Type B pancreatic cell (in vitro differentiated cells): ENCODE measurements at regions not wholly inside any gene's neighbourhood (a gene's known extent, or its start where the extent isn't known, plus 50 kb on each side); places are given as distances from the start of the nearest gene placed in this dataset.

Experiments used
- DNase-seq: peaks from one replicate; pipeline ENCODE4 v3.0.0; 2021; ENCODE audit warnings: mixed read lengths; ENCODE audit not compliant: unreplicated experiment; ENCODE audit errors: extremely low spot score
- H3K27ac Mint-ChIP-seq: 2 replicates; pipeline ENCODE4 v1.8.0; 2021; ENCODE audit warnings: mild to moderate bottlenecking, mixed read lengths
- H3K27me3 Mint-ChIP-seq: 2 replicates; pipeline ENCODE4 v1.8.0; 2021; ENCODE audit warnings: mixed read lengths
- H3K36me3 Mint-ChIP-seq: 2 replicates; pipeline ENCODE4 v1.8.0; 2021; ENCODE audit warnings: mixed read lengths
- H3K4me1 Mint-ChIP-seq: one replicate; pipeline ENCODE4 v1.8.0; 2021; ENCODE audit warnings: mixed read lengths; ENCODE audit not compliant: unreplicated experiment
- H3K4me3 Mint-ChIP-seq: 2 replicates; pipeline ENCODE4 v1.8.0; 2021; ENCODE audit warnings: mild to moderate bottlenecking, mixed read lengths
- H3K9me3 Mint-ChIP-seq: 2 replicates; pipeline ENCODE4 v1.8.0; 2021; ENCODE audit warnings: mixed read lengths
- TF ChIP-seq, protein P1 (sequence below): fragments of 200-600 bp; sonication (generic); conservative IDR thresholded peaks from 2 replicates; pipeline ENCODE4 v1.5.0; 2021; ENCODE audit warnings: antibody characterized with exemption, mild to moderate bottlenecking

DNA sequence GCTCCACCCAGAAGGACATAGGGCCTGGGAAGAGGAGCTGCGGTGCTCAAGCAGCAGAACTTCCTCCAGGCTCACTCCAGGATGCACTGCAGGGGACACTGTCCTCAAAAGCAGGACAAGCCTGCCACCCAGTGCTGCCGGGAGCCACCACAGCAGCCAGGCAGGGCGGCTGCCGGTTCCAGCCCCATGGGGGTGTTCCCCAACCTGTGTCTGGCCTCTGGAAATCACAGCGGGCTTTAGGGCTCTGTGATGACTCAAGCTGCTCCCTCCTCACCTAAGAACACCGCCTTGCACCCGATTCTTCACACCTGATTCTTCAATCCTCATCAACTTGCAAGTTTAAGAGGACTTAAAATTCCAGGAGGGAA is 71.9 kb upstream of the SLC6A11 start:
- no peak overlapping the region for H3K4me3 Mint-ChIP-seq
- TF ChIP-seq, protein P1, sequence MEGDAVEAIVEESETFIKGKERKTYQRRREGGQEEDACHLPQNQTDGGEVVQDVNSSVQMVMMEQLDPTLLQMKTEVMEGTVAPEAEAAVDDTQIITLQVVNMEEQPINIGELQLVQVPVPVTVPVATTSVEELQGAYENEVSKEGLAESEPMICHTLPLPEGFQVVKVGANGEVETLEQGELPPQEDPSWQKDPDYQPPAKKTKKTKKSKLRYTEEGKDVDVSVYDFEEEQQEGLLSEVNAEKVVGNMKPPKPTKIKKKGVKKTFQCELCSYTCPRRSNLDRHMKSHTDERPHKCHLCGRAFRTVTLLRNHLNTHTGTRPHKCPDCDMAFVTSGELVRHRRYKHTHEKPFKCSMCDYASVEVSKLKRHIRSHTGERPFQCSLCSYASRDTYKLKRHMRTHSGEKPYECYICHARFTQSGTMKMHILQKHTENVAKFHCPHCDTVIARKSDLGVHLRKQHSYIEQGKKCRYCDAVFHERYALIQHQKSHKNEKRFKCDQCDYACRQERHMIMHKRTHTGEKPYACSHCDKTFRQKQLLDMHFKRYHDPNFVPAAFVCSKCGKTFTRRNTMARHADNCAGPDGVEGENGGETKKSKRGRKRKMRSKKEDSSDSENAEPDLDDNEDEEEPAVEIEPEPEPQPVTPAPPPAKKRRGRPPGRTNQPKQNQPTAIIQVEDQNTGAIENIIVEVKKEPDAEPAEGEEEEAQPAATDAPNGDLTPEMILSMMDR: no peak
- no peak for DNase-seq
- H3K9me3 Mint-ChIP-seq: no peaks in the 10 kb centered on the region
- H3K27ac Mint-ChIP-seq: no peak overlapping the region
- H3K4me1 Mint-ChIP-seq: no peaks in the 10 kb centered on the region
- H3K36me3 Mint-ChIP-seq: no peaks in the 10 kb centered on the region
- peaks cover 65% of the 10 kb centered on the region for H3K27me3 Mint-ChIP-seq

DNA sequence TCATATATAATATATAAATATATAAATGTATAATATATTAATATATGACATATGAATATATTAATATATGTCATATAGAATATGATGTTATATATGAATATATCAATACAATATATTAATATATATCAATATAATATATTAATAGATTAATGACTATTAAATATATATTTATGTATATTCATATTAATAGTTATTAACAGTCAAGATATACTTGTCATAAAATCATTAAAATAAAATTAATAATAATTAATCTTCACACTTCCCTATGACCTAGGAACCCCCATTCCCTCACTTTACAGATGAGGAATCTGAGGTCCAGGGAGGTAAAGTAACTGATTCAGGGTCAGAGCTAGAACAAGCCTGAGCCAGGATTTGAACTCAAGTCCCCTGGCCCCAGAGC is 70.6 kb upstream of the SLC6A11 start:
- peaks cover 52% of the 10 kb centered on the region for H3K27me3 Mint-ChIP-seq
- no peak overlapping the region for H3K27ac Mint-ChIP-seq
- TF ChIP-seq, protein P1: no peak
- H3K4me3 Mint-ChIP-seq: no peak overlapping the region
- no peaks in the 10 kb centered on the region for H3K4me1 Mint-ChIP-seq
- H3K9me3 Mint-ChIP-seq: no peaks in the 10 kb centered on the region
- no peaks in the 10 kb centered on the region for H3K36me3 Mint-ChIP-seq
- DNase-seq: no peak

DNA sequence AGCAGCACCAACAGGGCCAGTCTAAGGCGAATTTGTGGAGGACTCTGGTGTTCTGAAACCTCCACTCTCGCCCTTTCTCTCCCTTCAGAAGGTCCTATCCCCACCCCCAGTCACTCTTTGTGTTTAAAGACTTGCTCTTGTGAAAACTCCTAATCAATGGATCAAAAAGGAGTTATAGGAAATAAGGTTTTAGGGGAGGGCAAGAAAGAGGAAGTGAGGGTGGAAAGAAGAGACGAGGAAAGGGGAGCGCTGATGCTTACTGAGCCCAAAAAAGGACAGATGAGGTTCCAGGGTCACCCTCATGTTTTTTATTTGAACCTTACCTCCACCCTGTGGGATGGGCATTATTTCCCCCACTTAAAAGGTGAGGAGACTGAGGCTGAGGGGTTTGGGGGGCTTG is 70.0 kb upstream of the SLC6A11 start:
- Mint-ChIP-seq H3K4me3 (no peak overlapping the region), H3K27me3 (peaks cover 45% of the 10 kb centered on the region), H3K4me1 (no peaks in the 10 kb centered on the region), H3K36me3 (no peaks in the 10 kb centered on the region), H3K27ac (no peak overlapping the region), H3K9me3 (no peaks in the 10 kb centered on the region)
- peak; percentile 11 for DNase-seq
- TF ChIP-seq, protein P1: no peak

DNA sequence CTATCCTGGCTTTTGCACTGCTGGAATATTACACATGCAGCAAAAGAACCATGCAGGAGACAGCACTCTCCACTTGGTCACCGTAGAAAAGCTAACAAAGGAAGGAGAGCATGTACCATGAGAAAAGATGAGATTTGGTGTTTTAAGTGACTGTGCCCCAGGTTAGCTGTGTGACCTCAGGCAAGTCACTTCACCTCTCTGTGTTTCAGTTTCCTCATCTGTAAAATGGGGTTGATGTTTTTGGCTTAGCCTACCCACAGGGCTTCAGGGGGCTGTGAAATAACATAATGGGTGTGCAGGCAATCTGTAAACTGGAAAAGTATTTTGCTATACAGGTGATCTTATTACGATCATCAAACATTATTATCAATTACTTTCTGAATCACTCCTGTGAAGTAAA is 69.3 kb upstream of the SLC6A11 start:
- no peaks in the 10 kb centered on the region for H3K36me3 Mint-ChIP-seq
- no peak overlapping the region for H3K4me3 Mint-ChIP-seq
- no peak overlapping the region for H3K27ac Mint-ChIP-seq
- no peaks in the 10 kb centered on the region for H3K4me1 Mint-ChIP-seq
- H3K9me3 Mint-ChIP-seq: no peaks in the 10 kb centered on the region
- H3K27me3 Mint-ChIP-seq: peaks cover 40% of the 10 kb centered on the region
- TF ChIP-seq, protein P1: no peak
- no peak for DNase-seq

DNA sequence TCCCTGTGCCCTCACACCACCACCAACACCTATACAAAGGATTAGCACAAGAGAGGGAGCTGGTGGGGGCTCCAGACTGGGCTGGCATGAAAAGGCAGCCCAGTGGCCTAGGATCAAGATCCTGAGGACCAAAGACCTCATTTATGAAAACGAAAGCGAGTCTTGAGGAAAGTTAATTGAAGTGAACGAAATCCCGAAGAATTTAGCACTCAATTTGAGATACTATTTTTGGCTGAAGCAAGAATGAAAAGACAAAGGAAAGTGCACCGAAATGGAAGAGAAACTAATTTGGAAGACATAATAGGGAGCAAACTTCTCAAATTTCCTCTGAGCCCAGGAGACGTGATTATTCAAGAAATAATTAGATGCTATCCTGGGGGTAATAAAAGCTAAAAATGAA is 68.7 kb upstream of the SLC6A11 start:
- Mint-ChIP-seq H3K4me1 (no peaks in the 10 kb centered on the region), H3K4me3 (no peak overlapping the region), H3K9me3 (no peaks in the 10 kb centered on the region), H3K27ac (no peak overlapping the region), H3K36me3 (no peaks in the 10 kb centered on the region), H3K27me3 (peaks cover 33% of the 10 kb centered on the region)
- DNase-seq: peak; percentile 4
- TF ChIP-seq, protein P1: no peak

DNA sequence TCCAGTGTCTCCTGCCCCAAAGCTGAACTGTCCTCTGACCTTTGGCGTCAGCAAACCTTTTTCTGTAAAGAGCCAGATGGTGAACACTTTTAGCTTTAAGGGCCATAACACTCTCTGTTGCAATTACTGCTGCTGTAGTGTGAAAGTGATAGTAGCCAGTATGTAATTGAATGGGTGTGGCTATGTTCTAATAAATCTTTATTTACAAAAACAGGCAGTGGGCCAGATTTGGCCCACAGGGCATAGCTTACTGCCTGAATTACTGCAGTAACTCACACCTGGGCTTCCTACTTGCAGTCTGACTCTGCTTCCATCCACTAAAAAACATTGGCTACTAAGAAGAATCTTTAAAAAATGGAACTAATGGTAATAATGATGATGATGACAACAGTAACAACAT is 68.0 kb upstream of the SLC6A11 start:
- no peaks in the 10 kb centered on the region for H3K36me3 Mint-ChIP-seq
- H3K27ac Mint-ChIP-seq: no peak overlapping the region
- TF ChIP-seq, protein P1: no peak
- H3K9me3 Mint-ChIP-seq: no peaks in the 10 kb centered on the region
- DNase-seq: peak; percentile 11
- no peaks in the 10 kb centered on the region for H3K4me1 Mint-ChIP-seq
- no peak overlapping the region for H3K4me3 Mint-ChIP-seq
- peaks cover 31% of the 10 kb centered on the region for H3K27me3 Mint-ChIP-seq
